ENCODE measurements at regions not wholly inside any gene's neighbourhood (a gene's known extent, or its start where the extent isn't known, plus 50 kb on each side); places are given as distances from the start of the nearest gene placed in this dataset.

- TF ChIP-seq CTCF (optimal IDR thresholded peaks at IDR 0.05 in 1 of 3, IDR thresholded peaks at IDR 0.05 in 1 of 3, conservative IDR thresholded peaks at IDR 0.05 in 1 of 3; ENCODE audit: extremely low read depth in 1 of 3, insufficient read depth in 2 of 3, low read length in 3 of 3) (no peak), EZH2 (IDR thresholded peaks at IDR 0.05; ENCODE audit: low read length) (no peak)
Measured at GRCh38 chr6:155710704-155711103, 255.1 kb upstream of the NOX3 start.

All from keratinocyte (primary cell).